ENCODE measurements at regions not wholly inside any gene's neighbourhood (a gene's known extent, or its start where the extent isn't known, plus 50 kb on each side); places are given as distances from the start of the nearest gene placed in this dataset.

DNA sequence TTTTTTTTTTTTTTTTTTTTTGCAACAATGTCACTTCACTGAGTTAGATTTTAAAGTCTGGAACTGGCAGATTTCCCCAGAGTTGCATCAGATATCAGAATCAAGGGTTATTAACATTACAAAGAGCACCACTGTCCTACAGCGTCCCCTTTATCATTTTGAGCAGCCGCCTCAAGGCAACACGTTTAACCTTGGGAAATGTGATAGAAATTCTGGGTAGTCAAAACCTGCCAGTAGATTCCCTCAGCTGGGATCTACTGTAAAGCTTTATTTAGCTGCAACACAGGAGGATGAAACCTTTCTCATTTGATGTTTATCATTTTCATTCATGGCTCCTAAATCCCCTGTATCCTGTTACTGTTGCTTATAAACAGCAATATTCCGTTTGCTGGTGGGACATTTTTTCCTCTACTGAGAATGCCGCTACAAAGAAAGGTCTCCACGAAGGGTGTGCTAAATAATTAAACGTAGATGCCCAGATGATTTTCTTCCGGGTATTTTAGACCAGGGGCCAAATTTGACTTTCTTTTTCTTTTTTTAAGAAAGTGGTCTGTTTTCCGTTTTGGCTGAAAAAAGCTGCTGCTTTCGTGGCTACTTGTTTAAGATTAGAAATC, 436.1 kb upstream of the GOT2 start:
- TF ChIP-seq CTCF (IDR thresholded peaks at IDR 0.05) = no peak
- H3K9me3 Mint-ChIP-seq (ENCODE audit: unreplicated experiment) = no peaks in the 10 kb centered on the region
- no peak for DNase-seq (ENCODE audit: extremely low spot score, unreplicated experiment)
- peaks cover 11% of the 10 kb centered on the region for H3K27me3 Mint-ChIP-seq (ENCODE audit: unreplicated experiment)
- H3K4me3 Mint-ChIP-seq (ENCODE audit: unreplicated experiment) = no peak overlapping the region
- no peak overlapping the region for H3K27ac Mint-ChIP-seq (ENCODE audit: unreplicated experiment)
- peaks cover 24% of the 10 kb centered on the region for H3K4me1 Mint-ChIP-seq (ENCODE audit: unreplicated experiment)
- no peaks in the 10 kb centered on the region for H3K36me3 Mint-ChIP-seq (ENCODE audit: unreplicated experiment)

DNA sequence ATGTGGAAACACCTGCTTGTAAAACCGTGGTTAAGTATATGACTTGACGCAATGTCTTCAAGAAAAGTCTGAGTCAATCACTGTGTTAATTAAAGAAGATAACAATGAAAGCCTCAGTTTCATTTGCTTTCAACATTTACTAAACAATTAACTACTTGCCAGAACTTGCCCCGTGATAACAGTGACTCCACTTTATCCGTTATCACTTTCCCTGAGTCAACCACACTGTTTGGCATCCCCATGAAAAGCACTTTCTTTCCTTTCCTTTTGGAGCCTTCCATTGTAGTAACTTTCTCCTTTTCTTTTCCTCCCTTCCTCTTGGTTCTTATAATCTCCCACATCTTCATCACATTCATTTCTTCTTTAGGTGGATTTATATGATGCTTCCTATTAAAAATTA, 435.1 kb upstream of the GOT2 start:
- Mint-ChIP-seq H3K4me3 (ENCODE audit: unreplicated experiment) (no peak overlapping the region), H3K27ac (ENCODE audit: unreplicated experiment) (no peak overlapping the region), H3K36me3 (ENCODE audit: unreplicated experiment) (no peaks in the 10 kb centered on the region)

GRCh38 chr16:59168461-59169114, 434.5 kb upstream of the GOT2 start:
- DNase-seq (ENCODE audit: extremely low spot score, unreplicated experiment) = no peak
- Mint-ChIP-seq H3K4me1 (ENCODE audit: unreplicated experiment) (peaks cover 21% of the 10 kb centered on the region), H3K9me3 (ENCODE audit: unreplicated experiment) (no peaks in the 10 kb centered on the region), H3K4me3 (ENCODE audit: unreplicated experiment) (no peak overlapping the region), H3K27me3 (ENCODE audit: unreplicated experiment) (peaks cover 9% of the 10 kb centered on the region), H3K27ac (ENCODE audit: unreplicated experiment) (no peak overlapping the region), H3K36me3 (ENCODE audit: unreplicated experiment) (no peaks in the 10 kb centered on the region)
- no peak for TF ChIP-seq CTCF (IDR thresholded peaks at IDR 0.05)

More for the DNA sequence above, 435.1 kb upstream of the GOT2 start:
- no peak for TF ChIP-seq CTCF (IDR thresholded peaks at IDR 0.05)
- no peak for DNase-seq (ENCODE audit: extremely low spot score, unreplicated experiment)
- Mint-ChIP-seq H3K27me3 (ENCODE audit: unreplicated experiment) (peaks cover 11% of the 10 kb centered on the region), H3K4me1 (ENCODE audit: unreplicated experiment) (peaks cover 24% of the 10 kb centered on the region), H3K9me3 (ENCODE audit: unreplicated experiment) (no peaks in the 10 kb centered on the region)

GRCh38 chr16:59164461-59164860, 430.3 kb upstream of the GOT2 start:
- Mint-ChIP-seq H3K27me3 (ENCODE audit: unreplicated experiment) (peaks cover 6% of the 10 kb centered on the region), H3K36me3 (ENCODE audit: unreplicated experiment) (no peaks in the 10 kb centered on the region), H3K9me3 (ENCODE audit: unreplicated experiment) (no peaks in the 10 kb centered on the region), H3K4me1 (ENCODE audit: unreplicated experiment) (peaks cover 15% of the 10 kb centered on the region), H3K4me3 (ENCODE audit: unreplicated experiment) (no peak overlapping the region), H3K27ac (ENCODE audit: unreplicated experiment) (no peak overlapping the region)
- no peak for TF ChIP-seq CTCF (IDR thresholded peaks at IDR 0.05)
- no peak for DNase-seq (ENCODE audit: extremely low spot score, unreplicated experiment)

DNA sequence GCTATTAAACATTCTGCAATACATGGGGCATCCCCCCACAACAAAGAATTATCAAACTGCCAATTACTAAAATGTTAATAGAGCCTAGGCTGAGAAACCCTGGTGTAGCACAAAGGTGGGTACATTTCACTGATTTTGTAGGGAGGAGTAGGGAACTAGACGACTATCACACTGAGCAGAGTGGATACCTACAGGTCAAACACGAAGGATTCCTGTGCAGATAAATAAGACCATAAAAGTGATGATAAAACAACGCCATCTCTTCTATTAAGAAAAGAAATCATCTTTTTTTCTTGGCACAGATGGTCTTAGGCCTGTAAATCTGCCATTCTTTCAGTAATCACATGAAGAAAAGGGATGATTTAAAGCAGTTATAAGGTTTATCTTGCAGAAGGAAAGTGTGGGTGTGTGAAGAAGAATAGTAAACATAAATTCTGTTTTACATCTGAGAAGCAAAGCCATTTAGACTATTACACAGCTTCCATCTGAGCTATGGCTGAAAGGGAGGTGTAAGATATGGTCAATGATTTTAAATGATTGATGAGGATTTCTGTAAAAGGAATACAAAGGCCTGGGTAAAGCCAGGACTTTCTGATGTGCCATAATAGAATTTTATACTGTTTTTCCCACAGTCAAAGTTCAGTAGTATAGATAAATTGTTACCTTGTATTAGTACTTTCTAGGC, 429.4 kb upstream of the GOT2 start:
- Mint-ChIP-seq H3K27ac (ENCODE audit: unreplicated experiment) (no peak overlapping the region), H3K36me3 (ENCODE audit: unreplicated experiment) (no peaks in the 10 kb centered on the region), H3K27me3 (ENCODE audit: unreplicated experiment) (peaks cover 14% of the 10 kb centered on the region), H3K4me3 (ENCODE audit: unreplicated experiment) (no peak overlapping the region), H3K4me1 (ENCODE audit: unreplicated experiment) (peaks cover 7% of the 10 kb centered on the region), H3K9me3 (ENCODE audit: unreplicated experiment) (no peaks in the 10 kb centered on the region)
- DNase-seq (ENCODE audit: extremely low spot score, unreplicated experiment) = no peak
- no peak for TF ChIP-seq CTCF (IDR thresholded peaks at IDR 0.05)
